ENCODE measurements at regions not wholly inside any gene's neighbourhood (a gene's known extent, or its start where the extent isn't known, plus 50 kb on each side); places are given as distances from the start of the nearest gene placed in this dataset.
"Not testable (repeated sequence)": the region's sequence is repeated elsewhere in the genome, so short reads cannot be mapped to it uniquely, and the experiment has no call there.

DNA sequence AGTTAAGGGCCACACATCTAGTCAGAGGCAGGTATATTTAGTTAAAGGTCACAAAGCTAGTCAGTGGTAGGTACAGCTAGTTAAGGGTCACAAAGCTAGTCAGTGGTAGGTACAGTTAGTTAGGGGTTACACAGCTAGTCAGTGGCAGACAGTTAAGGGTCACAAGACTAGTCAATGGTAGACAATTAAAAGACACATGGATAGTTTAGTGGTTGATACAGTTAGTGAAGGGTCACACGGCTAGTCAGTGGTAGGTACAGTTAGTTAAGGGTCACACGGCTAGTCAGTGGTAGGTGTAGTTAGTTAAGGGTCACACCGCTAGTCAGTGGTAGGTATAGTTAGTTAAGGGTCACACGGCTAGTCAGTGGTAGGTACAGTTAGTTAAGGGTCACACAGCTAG lies 110.0 kb downstream of the NPIPA7 start:
- TF ChIP-seq, protein P1, sequence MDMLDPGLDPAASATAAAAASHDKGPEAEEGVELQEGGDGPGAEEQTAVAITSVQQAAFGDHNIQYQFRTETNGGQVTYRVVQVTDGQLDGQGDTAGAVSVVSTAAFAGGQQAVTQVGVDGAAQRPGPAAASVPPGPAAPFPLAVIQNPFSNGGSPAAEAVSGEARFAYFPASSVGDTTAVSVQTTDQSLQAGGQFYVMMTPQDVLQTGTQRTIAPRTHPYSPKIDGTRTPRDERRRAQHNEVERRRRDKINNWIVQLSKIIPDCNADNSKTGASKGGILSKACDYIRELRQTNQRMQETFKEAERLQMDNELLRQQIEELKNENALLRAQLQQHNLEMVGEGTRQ (IDR thresholded peaks at IDR 0.05; ENCODE audit: low read depth, low read length) = not testable (repeated sequence)
- not testable (repeated sequence) for TF ChIP-seq CHD1, NFE2L2 (IDR thresholded peaks at IDR 0.05; ENCODE audit: low read depth, low read length)
- TF ChIP-seq, protein P2, sequence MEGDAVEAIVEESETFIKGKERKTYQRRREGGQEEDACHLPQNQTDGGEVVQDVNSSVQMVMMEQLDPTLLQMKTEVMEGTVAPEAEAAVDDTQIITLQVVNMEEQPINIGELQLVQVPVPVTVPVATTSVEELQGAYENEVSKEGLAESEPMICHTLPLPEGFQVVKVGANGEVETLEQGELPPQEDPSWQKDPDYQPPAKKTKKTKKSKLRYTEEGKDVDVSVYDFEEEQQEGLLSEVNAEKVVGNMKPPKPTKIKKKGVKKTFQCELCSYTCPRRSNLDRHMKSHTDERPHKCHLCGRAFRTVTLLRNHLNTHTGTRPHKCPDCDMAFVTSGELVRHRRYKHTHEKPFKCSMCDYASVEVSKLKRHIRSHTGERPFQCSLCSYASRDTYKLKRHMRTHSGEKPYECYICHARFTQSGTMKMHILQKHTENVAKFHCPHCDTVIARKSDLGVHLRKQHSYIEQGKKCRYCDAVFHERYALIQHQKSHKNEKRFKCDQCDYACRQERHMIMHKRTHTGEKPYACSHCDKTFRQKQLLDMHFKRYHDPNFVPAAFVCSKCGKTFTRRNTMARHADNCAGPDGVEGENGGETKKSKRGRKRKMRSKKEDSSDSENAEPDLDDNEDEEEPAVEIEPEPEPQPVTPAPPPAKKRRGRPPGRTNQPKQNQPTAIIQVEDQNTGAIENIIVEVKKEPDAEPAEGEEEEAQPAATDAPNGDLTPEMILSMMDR (conservative IDR thresholded peaks at IDR 0.05; ENCODE audit: low read depth, low read length) = not testable (repeated sequence)
